ENCODE measurements at regions not wholly inside any gene's neighbourhood (a gene's known extent, or its start where the extent isn't known, plus 50 kb on each side); places are given as distances from the start of the nearest gene placed in this dataset.
"Not testable (repeated sequence)": the region's sequence is repeated elsewhere in the genome, so short reads cannot be mapped to it uniquely, and the experiment has no call there.

GRCh38 chr9:71509054-71509453 is 259.3 kb downstream of the CEMIP2 start:
- Mint-ChIP-seq H3K36me3 (ENCODE audit: low read depth) (no peaks in the 10 kb centered on the region), H3K4me3 (no peak overlapping the region), H3K9me3 (no peaks in the 10 kb centered on the region), H3K4me1 (peaks cover 3% of the 10 kb centered on the region), H3K27me3 (ENCODE audit: insufficient read depth) (no peaks in the 10 kb centered on the region), H3K27ac (no peak overlapping the region)
- no peaks in the 10 kb centered on the region for H3K36me3 ChIP-seq (ENCODE audit: control insufficient read depth, insufficient read depth, low read length)
- H3K9me3 ChIP-seq (ENCODE audit: control insufficient read depth, low read length): no peaks in the 10 kb centered on the region
- no peaks in the 10 kb centered on the region for H3K27me3 ChIP-seq (ENCODE audit: control insufficient read depth, insufficient read depth, low read length, poor library complexity, severe bottlenecking)
- no peak overlapping the region for H3K4me3 ChIP-seq (ENCODE audit: low read length)
- H3K9ac ChIP-seq (ENCODE audit: extremely low read depth, low read length, poor library complexity, severe bottlenecking): no peak overlapping the region
- H3K4me1 ChIP-seq (ENCODE audit: control insufficient read depth, insufficient read depth, low read length): no peaks in the 10 kb centered on the region
- DNase-seq: no peak
- no peak for TF ChIP-seq CTCF (conservative IDR thresholded peaks at IDR 0.05)
- no peak overlapping the region for H3K27ac ChIP-seq (ENCODE audit: low read depth, low read length)

- H3K27ac ChIP-seq (ENCODE audit: low read depth, low read length); H3K4me3 ChIP-seq (ENCODE audit: low read length); H3K27me3 Mint-ChIP-seq (ENCODE audit: insufficient read depth); H3K36me3 Mint-ChIP-seq (ENCODE audit: low read depth); H3K9ac ChIP-seq (ENCODE audit: extremely low read depth, low read length, poor library complexity, severe bottlenecking); H3K27me3 ChIP-seq (ENCODE audit: control insufficient read depth, insufficient read depth, low read length, poor library complexity, severe bottlenecking); H3K4me1 Mint-ChIP-seq; H3K9me3 ChIP-seq (ENCODE audit: control insufficient read depth, low read length); H3K27ac Mint-ChIP-seq; H3K4me1 ChIP-seq (ENCODE audit: control insufficient read depth, insufficient read depth, low read length); H3K36me3 ChIP-seq (ENCODE audit: control insufficient read depth, insufficient read depth, low read length); DNase-seq; H3K4me3 Mint-ChIP-seq; H3K9me3 Mint-ChIP-seq: not testable (repeated sequence)
- 96% methylated on average over 2 of the region's 2 CpGs; no CpG with 5 or more reads in 1 of the 2 experiments for WGBS, 2 experiments (ENCODE audit: insufficient coverage in 1 of 2, insufficient read length in 1 of 2)
Measured at GRCh38 chr9:71508141-71508540, 260.2 kb downstream of the CEMIP2 start.

DNA sequence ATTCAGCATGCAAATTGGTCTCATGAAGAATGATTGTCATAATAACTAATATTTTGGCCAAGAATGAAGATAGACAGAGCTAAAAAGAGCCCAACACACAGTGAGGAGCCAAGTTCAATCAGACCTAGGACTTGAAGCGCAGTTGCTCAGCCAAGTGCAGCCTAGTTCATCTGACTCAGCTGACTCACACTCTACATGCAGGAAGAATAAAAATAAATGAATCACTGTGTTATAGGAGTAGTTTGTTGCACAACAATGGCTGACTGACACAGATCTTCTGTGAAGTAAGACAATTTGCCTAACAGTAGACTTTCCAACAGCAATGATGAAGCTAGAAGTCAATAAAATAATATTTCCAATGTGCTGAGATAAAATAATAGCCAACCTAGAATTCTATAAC is 261.5 kb downstream of the CEMIP2 start:
- H3K27me3 ChIP-seq (ENCODE audit: control insufficient read depth, insufficient read depth, low read length, poor library complexity, severe bottlenecking): no peaks in the 10 kb centered on the region
- 86% methylated on average over 1 of the region's 1 CpG; no CpG with 5 or more reads in 1 of the 2 experiments for WGBS, 2 experiments (ENCODE audit: insufficient coverage in 1 of 2, insufficient read length in 1 of 2)
- Mint-ChIP-seq H3K4me1 (peaks cover 3% of the 10 kb centered on the region), H3K27me3 (ENCODE audit: insufficient read depth) (no peaks in the 10 kb centered on the region), H3K4me3 (no peak overlapping the region), H3K36me3 (ENCODE audit: low read depth) (no peaks in the 10 kb centered on the region), H3K9me3 (no peaks in the 10 kb centered on the region), H3K27ac (no peak overlapping the region)
- no peak for DNase-seq
- no peaks in the 10 kb centered on the region for H3K9me3 ChIP-seq (ENCODE audit: control insufficient read depth, low read length)
- no peak overlapping the region for H3K27ac ChIP-seq (ENCODE audit: low read depth, low read length)
- TF ChIP-seq CTCF (conservative IDR thresholded peaks at IDR 0.05): no peak
- H3K36me3 ChIP-seq (ENCODE audit: control insufficient read depth, insufficient read depth, low read length): no peaks in the 10 kb centered on the region
- H3K4me3 ChIP-seq (ENCODE audit: low read length): no peak overlapping the region
- H3K4me1 ChIP-seq (ENCODE audit: control insufficient read depth, insufficient read depth, low read length): no peaks in the 10 kb centered on the region
- H3K9ac ChIP-seq (ENCODE audit: extremely low read depth, low read length, poor library complexity, severe bottlenecking): no peak overlapping the region

DNA sequence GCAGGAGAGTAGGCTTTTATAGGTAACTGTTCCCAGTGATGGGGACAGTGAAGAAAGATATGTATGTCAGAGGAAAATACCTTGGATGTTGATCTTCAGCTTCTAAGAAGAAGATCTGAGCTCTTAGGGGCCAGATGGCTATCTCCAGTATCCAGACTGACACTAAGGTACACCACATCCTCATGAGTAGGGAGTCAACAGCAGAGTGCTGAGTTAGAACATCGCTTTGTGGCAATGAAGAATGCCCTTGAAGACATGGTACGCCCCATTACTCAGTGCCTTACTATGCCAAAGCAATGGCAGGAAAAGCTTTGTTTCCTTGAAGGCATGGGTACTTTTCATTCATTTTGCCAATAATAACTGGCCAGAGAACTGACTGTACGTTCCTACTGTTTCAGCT is 263.7 kb downstream of the CEMIP2 start:
- H3K27ac ChIP-seq (ENCODE audit: low read depth, low read length): no peak overlapping the region
- no peak for DNase-seq
- no peak overlapping the region for H3K9ac ChIP-seq (ENCODE audit: extremely low read depth, low read length, poor library complexity, severe bottlenecking)
- no peaks in the 10 kb centered on the region for H3K27me3 ChIP-seq (ENCODE audit: control insufficient read depth, insufficient read depth, low read length, poor library complexity, severe bottlenecking)
- no peak for TF ChIP-seq CTCF (conservative IDR thresholded peaks at IDR 0.05)
- no peaks in the 10 kb centered on the region for H3K27me3 Mint-ChIP-seq (ENCODE audit: insufficient read depth)
- 85 to 96% methylated on average over 2 to 3 of the region's 3 CpGs for WGBS, 2 experiments (ENCODE audit: insufficient coverage in 1 of 2, insufficient read length in 1 of 2)
- H3K36me3 Mint-ChIP-seq (ENCODE audit: low read depth): no peaks in the 10 kb centered on the region
- no peak overlapping the region for H3K4me3 ChIP-seq (ENCODE audit: low read length)
- peaks cover 3% of the 10 kb centered on the region for H3K4me1 Mint-ChIP-seq
- no peaks in the 10 kb centered on the region for H3K9me3 Mint-ChIP-seq
- H3K27ac Mint-ChIP-seq: no peak overlapping the region
- no peaks in the 10 kb centered on the region for H3K9me3 ChIP-seq (ENCODE audit: control insufficient read depth, low read length)
- no peak overlapping the region for H3K4me3 Mint-ChIP-seq
- no peaks in the 10 kb centered on the region for H3K4me1 ChIP-seq (ENCODE audit: control insufficient read depth, insufficient read depth, low read length)
- no peaks in the 10 kb centered on the region for H3K36me3 ChIP-seq (ENCODE audit: control insufficient read depth, insufficient read depth, low read length)

All from endodermal cell (in vitro differentiated cells).